KOPT-K1 (cell line): ENCODE measurements at regions not wholly inside any gene's neighbourhood (a gene's known extent, or its start where the extent isn't known, plus 50 kb on each side); places are given as distances from the start of the nearest gene placed in this dataset.
"Not testable (repeated sequence)": the region's sequence is repeated elsewhere in the genome, so short reads cannot be mapped to it uniquely, and the experiment has no call there.

Experiments
- H3K27ac ChIP-seq: fragments of 200-600 bp; sonication (generic); 2 replicates; pipeline ENCODE4 v1.5.1; 2016; ENCODE audit warnings: antibody characterized with exemption, mild to moderate bottlenecking, low read depth, low read length; ENCODE audit not compliant: poor library complexity, severe bottlenecking
- H3K36me3 ChIP-seq: fragments of 200-600 bp; sonication (generic); 2 replicates; pipeline ENCODE4 v1.5.1; 2017; ENCODE audit warnings: antibody characterized with exemption, mild to moderate bottlenecking, low read length, moderate library complexity; ENCODE audit not compliant: insufficient read depth
- H3K9me3 ChIP-seq: fragments of 200-600 bp; sonication (generic); 2 replicates; pipeline ENCODE4 v1.5.1; 2017; ENCODE audit warnings: antibody characterized with exemption, low read length, mild to moderate bottlenecking; ENCODE audit not compliant: insufficient read depth, poor library complexity, severe bottlenecking

GRCh38 chrX:39798488-39798887 is 299.3 kb downstream of the BCOR start:
- H3K36me3 ChIP-seq, H3K27ac ChIP-seq, H3K9me3 ChIP-seq: not testable (repeated sequence)

DNA sequence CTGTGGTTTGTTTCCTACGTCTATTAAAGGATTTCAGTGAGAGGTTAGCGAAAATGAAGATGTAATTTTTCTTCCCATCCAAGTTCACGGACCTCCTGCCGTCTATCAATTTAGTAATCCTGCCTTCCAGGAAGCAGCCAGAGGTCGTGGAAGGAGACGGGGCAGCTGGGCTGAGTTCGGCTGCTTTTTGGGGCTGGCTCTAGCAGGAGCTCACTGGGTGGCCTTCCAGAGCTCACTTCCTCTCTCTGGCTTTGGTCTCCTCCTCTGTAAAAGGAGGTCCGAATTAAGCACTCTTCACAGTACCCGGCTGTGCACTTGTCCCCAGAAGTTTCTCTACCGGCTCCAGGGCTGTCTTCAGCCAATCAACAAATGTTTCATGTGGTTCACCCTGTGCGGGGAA is 295.4 kb downstream of the BCOR start:
- Histone ChIP-seq H3K9me3 (no peaks in the 10 kb centered on the region), H3K36me3 (no peaks in the 10 kb centered on the region), H3K27ac (no peak overlapping the region)

DNA sequence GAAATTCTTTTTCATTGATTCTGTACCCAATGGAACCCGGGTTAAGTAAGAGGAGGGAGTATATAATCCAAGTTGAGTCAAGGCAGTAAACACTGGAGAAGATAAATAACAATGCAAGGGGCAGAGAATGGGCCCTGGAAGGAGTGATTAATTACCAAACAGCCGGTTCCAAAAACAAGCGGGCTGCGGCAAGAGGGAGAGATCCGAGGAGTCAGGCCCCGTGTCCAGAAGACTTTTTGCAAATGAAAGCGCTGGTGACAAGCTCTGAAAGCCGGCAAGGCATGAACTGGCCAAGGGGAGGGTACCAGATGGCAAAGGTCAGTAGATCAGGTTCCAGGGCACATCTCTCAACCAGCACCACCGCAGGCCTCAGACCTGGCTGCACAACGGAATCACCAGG is 294.9 kb downstream of the BCOR start:
- no peak overlapping the region for H3K27ac ChIP-seq
- H3K9me3 ChIP-seq: no peaks in the 10 kb centered on the region
- no peaks in the 10 kb centered on the region for H3K36me3 ChIP-seq

GRCh38 chrX:39805022-39805421 is 292.7 kb downstream of the BCOR start:
- H3K9me3 ChIP-seq: no peaks in the 10 kb centered on the region
- H3K36me3 ChIP-seq: no peaks in the 10 kb centered on the region
- no peak overlapping the region for H3K27ac ChIP-seq

- H3K27ac ChIP-seq: no peak overlapping the region
- H3K36me3 ChIP-seq: no peaks in the 10 kb centered on the region
- no peaks in the 10 kb centered on the region for H3K9me3 ChIP-seq
Measured at GRCh38 chrX:39805825-39806224, 291.9 kb downstream of the BCOR start.

GRCh38 chrX:39808471-39808917 is 289.3 kb downstream of the BCOR start:
- H3K9me3 ChIP-seq: no peaks in the 10 kb centered on the region
- no peaks in the 10 kb centered on the region for H3K36me3 ChIP-seq
- no peak overlapping the region for H3K27ac ChIP-seq

DNA sequence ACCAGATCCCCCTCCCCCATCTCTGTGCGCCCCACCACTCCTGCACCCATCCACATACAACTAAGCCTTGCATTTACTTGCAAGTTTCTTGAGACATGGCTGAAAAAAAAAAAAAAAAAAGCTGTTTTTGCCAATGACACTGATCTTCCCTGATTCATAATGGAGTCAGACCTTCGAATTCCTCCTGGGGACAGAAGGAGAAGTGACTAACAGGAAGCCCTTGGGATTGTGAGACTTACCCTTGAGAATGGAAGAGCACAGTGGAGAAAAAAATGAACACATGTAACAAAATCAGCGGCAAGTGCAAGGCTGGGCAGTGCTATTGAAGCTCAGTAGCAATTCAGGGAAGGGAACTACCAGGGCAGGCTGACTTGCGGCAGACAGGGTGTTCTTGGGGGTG is 288.4 kb downstream of the BCOR start:
- no peak overlapping the region for H3K27ac ChIP-seq
- no peaks in the 10 kb centered on the region for H3K36me3 ChIP-seq
- no peaks in the 10 kb centered on the region for H3K9me3 ChIP-seq

GRCh38 chrX:39810901-39811300 is 286.9 kb downstream of the BCOR start:
- Histone ChIP-seq H3K9me3 (no peaks in the 10 kb centered on the region), H3K27ac (no peak overlapping the region), H3K36me3 (no peaks in the 10 kb centered on the region)

GRCh38 chrX:39811376-39811775 is 286.4 kb downstream of the BCOR start:
- H3K36me3 ChIP-seq: no peaks in the 10 kb centered on the region
- H3K27ac ChIP-seq: no peak overlapping the region
- no peaks in the 10 kb centered on the region for H3K9me3 ChIP-seq

DNA sequence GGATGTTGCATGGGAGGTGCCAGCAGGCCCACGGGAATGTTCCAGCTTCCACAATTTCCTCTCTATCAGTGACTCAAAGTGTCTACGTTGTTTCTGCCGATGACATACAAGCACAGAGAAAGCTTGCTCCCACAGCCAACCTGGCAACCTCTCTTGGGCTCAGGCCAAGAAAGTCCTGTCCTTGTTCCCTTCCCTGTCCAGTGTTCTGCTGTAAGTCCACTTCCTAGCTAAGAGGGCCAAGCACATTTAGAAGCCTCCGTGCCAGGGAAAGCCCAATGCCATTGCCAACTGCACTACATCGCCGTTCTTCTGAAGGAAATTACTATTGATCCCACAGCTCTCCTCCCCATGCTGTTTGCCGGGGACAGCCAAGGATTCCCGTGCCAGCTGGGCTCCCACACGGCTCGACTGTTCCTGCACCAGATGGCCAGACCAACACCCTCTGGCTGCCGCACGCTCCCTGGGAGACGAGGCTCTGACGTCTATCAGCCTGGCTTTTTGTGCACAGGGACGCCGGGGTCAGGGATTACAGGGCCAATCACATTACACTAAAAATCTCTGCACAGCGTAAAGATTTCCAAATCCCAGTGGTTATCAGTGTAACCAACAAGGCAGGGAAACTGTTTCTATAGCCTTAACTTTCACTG is 284.0 kb downstream of the BCOR start:
- no peaks in the 10 kb centered on the region for H3K9me3 ChIP-seq
- H3K36me3 ChIP-seq: no peaks in the 10 kb centered on the region
- H3K27ac ChIP-seq: no peak overlapping the region

DNA sequence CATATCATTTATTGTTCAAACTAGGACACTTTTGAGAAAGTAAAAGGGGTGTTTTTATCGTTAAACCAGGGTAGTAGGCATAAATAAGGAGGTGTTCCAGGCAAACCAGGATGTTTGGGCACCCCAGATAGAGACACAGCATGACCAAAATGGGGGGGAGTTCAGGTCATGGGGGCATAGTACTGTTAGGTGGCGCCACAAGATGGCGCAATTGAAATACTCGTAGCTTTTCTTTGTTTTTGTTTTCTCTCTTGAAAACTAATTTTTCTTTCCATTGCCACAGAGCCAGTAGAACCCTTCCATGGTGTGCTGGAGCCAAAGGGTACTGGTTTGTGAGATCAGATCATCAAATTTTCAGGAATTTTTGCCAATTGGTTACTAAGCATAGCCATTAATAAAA is 283.4 kb downstream of the BCOR start:
- H3K36me3 ChIP-seq: no peaks in the 10 kb centered on the region
- no peak overlapping the region for H3K27ac ChIP-seq
- H3K9me3 ChIP-seq: no peaks in the 10 kb centered on the region

DNA sequence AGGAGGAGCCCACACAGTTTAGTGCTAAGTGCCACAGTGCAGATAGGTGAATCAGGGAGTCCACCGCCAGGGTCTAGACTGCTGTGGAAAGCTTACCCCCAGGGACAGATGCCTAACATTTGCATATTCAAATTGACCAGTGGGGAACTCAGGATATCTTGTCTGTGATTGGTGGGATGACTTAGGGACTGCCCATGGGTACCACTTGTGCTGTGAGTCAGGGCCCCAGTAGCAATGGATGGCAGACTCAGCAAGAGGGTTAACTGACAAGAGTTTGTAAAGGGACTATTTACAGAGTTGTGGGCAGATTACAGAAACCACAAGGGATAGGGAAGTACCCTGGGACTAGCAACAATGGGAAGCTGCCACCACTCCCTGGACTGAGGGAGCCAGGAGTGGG is 282.1 kb downstream of the BCOR start:
- Histone ChIP-seq H3K9me3 (no peaks in the 10 kb centered on the region), H3K36me3 (no peaks in the 10 kb centered on the region), H3K27ac (peak overlapping the region; percentile 74)

GRCh38 chrX:39816871-39817731 is 280.7 kb downstream of the BCOR start:
- Histone ChIP-seq H3K9me3 (no peaks in the 10 kb centered on the region), H3K27ac (peak overlapping the region; percentile 74), H3K36me3 (no peaks in the 10 kb centered on the region)

DNA sequence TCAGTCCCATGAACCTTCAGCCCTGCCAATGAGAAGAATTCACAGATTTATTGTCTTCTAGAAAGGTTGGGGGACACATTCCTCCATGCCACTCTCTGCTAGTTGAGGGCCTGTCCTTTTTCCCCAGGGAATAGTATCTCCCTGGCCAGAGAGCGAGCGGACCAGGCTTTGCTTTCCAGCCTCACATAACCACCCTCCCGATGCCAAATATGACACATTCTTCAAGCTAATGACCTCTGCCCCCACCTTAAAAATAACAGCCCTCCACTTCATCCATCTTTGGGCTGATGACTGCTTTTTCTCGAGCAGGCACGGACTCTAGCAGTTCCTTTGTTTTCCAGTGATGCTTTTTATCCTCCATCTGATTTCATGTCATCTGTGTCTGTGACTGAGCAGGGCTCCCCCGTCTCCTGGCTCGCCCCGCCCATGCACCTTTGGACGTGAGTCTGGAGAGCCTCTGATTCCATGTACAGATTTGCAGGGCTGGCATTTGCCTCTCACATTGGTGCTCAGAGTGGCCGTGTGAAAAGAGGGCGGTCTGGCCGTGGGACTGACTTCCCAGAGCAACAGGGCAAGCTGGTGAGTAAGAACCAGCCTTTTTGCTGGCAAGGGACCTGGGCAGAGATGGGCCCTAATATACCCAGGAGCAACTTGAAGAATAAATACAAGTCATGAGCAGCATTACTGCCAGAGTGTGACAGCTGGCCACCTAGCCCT is 279.8 kb downstream of the BCOR start:
- peak overlapping the region; percentile 74 for H3K27ac ChIP-seq
- H3K36me3 ChIP-seq: no peaks in the 10 kb centered on the region
- no peaks in the 10 kb centered on the region for H3K9me3 ChIP-seq

DNA sequence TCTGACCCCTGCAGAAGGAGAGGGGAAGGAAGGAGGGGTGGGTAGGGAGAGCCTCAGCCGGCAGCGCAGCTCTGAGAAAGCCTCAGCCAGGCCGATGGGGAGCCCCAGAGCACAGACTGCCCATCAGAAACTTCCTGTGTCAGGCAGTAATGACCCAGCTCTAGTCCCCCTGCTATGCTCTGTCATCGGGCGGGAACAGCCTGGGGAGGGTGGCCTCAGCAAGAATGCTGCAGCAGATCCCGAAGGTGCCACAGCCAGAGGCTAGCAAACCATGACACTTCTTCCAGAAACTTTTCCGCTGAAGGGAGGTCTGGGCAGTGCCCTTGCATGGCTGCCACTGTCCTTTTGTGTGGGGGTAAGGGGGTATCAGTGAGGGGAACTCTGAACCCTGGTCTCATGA is 279.0 kb downstream of the BCOR start:
- Histone ChIP-seq H3K27ac (no peak overlapping the region), H3K9me3 (no peaks in the 10 kb centered on the region), H3K36me3 (no peaks in the 10 kb centered on the region)
